ENCODE measurements at regions not wholly inside any gene's neighbourhood (a gene's known extent, or its start where the extent isn't known, plus 50 kb on each side); places are given as distances from the start of the nearest gene placed in this dataset.

DNA sequence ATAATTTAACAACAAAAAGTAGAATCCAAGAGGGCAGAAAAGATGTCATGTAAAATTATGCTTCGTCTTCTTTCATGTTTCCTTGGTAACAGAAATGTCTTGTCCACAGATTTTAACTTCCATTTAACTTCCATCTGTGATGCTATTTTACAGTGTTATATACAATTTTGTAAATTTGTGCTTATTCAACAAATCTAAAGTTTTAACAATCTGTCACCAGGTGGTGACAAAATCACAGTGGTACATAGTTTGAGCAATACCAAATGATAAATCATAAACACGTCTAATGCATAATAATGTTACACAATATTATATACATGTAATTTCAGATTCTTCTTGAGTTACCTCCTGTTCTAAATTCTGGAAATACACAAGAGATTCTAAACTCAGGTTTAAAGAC is 784.4 kb upstream of the CELF2 start:
- H3K4me3 ChIP-seq (ENCODE audit: low read length), result no peak overlapping the region
- no peaks in the 10 kb centered on the region for H3K36me3 ChIP-seq (ENCODE audit: insufficient read depth, low read length)
- no peak overlapping the region for H2AFZ ChIP-seq (ENCODE audit: low read depth, low read length)
- H3K27me3 ChIP-seq (ENCODE audit: insufficient read depth, low read length), result no peaks in the 10 kb centered on the region
- H3K9me3 ChIP-seq (ENCODE audit: low read length), result no peaks in the 10 kb centered on the region
- H3K4me1 ChIP-seq (ENCODE audit: insufficient read depth, low read length), result peaks cover 9% of the 10 kb centered on the region

DNA sequence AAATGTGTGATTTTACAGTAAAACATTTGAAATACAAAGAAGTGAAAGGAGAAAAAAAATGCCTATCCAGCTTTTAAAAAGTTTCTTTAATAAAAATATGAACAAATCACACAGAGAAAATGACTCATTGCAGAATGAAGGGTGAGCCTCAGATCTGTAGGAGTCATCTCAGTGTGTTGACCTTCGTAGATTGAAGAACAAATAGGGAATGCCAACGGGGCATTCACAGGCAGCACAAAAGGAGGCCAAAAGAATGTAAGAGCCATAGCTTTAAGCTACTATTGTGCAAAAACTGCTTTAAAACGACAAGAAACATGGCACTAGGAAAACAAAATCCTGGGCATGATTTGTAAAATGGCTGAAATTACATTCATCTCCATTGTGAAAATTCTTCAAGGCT is 782.7 kb upstream of the CELF2 start:
- Histone ChIP-seq H3K27me3 (ENCODE audit: insufficient read depth, low read length) (no peaks in the 10 kb centered on the region), H3K4me3 (ENCODE audit: low read length) (no peak overlapping the region), H3K4me1 (ENCODE audit: insufficient read depth, low read length) (peaks cover 9% of the 10 kb centered on the region), H3K9me3 (ENCODE audit: low read length) (no peaks in the 10 kb centered on the region), H2AFZ (ENCODE audit: low read depth, low read length) (no peak overlapping the region), H3K36me3 (ENCODE audit: insufficient read depth, low read length) (no peaks in the 10 kb centered on the region)

DNA sequence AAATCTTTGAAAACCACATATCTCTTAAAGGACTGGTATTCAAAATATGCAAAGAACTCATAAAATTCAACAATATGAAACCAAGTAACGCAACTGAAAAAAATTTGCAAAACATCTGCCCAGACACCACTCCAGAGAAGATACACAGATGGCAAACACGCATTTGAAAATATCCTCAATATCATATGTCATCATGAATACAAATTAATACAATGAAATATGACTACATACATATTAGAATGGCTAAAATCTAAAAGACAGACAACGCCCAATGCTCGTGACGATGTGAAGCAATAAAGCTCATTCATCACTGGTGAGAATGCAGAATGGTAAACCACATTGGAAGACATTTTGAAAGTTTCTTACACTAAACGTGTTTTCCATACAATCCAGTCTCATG is 770.1 kb upstream of the CELF2 start:
- H3K27me3 ChIP-seq (ENCODE audit: insufficient read depth, low read length), result no peaks in the 10 kb centered on the region
- H3K9me3 ChIP-seq (ENCODE audit: low read length), result no peaks in the 10 kb centered on the region
- H3K4me3 ChIP-seq (ENCODE audit: low read length), result no peak overlapping the region
- H3K4me1 ChIP-seq (ENCODE audit: insufficient read depth, low read length), result no peaks in the 10 kb centered on the region
- no peaks in the 10 kb centered on the region for H3K36me3 ChIP-seq (ENCODE audit: insufficient read depth, low read length)
- no peak overlapping the region for H2AFZ ChIP-seq (ENCODE audit: low read depth, low read length)

DNA sequence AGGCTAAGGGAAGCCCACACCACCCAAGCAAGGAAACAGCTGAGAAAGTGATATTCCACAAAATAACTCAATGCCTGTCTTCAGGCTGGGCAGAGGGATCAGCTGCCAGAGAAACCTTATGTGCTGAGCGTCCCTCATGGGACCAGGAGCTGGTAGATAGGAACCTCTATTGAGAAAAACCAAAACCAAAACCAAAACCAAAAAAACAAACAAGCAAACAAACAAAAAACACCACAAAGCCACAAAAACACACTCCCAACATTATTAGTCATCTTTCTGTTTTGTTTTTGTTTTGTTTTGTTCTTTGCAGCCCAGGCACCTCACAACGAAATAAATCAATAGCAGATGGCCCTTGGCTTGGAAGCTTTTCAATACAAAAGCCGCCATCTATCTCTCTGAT is 760.8 kb upstream of the CELF2 start:
- H3K36me3 ChIP-seq (ENCODE audit: insufficient read depth, low read length), result no peaks in the 10 kb centered on the region

DNA sequence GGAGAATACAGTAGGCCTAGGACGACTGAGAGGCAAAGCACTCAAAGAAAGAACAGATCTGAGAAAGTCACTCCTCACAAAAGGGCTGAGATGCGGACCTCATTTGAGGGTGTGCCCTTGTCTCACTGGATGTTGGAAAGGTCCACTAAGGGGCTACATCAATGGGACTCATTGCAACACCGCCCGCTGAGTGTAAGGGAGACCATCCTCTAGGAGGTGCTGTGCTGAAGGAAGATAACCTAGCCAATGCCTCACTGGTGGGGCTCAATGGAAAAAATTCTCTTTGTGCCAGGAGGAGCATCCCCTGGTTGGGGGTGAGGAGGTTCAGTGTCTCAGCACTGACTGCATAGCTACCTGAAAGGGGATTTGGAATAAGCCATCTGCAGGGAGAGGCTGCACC is 758.7 kb upstream of the CELF2 start:
- H3K27me3 ChIP-seq (ENCODE audit: insufficient read depth, low read length), result no peaks in the 10 kb centered on the region
- H3K4me3 ChIP-seq (ENCODE audit: low read length), result no peak overlapping the region
- no peak overlapping the region for H2AFZ ChIP-seq (ENCODE audit: low read depth, low read length)
- H3K9me3 ChIP-seq (ENCODE audit: low read length), result no peaks in the 10 kb centered on the region
- H3K36me3 ChIP-seq (ENCODE audit: insufficient read depth, low read length), result no peaks in the 10 kb centered on the region
- peaks cover 4% of the 10 kb centered on the region for H3K4me1 ChIP-seq (ENCODE audit: insufficient read depth, low read length)

More for the DNA sequence above, 760.8 kb upstream of the CELF2 start:
- Histone ChIP-seq H3K27me3 (ENCODE audit: insufficient read depth, low read length) (no peaks in the 10 kb centered on the region), H3K4me1 (ENCODE audit: insufficient read depth, low read length) (peaks cover 4% of the 10 kb centered on the region), H2AFZ (ENCODE audit: low read depth, low read length) (no peak overlapping the region), H3K4me3 (ENCODE audit: low read length) (no peak overlapping the region), H3K9me3 (ENCODE audit: low read length) (no peaks in the 10 kb centered on the region)

DNA sequence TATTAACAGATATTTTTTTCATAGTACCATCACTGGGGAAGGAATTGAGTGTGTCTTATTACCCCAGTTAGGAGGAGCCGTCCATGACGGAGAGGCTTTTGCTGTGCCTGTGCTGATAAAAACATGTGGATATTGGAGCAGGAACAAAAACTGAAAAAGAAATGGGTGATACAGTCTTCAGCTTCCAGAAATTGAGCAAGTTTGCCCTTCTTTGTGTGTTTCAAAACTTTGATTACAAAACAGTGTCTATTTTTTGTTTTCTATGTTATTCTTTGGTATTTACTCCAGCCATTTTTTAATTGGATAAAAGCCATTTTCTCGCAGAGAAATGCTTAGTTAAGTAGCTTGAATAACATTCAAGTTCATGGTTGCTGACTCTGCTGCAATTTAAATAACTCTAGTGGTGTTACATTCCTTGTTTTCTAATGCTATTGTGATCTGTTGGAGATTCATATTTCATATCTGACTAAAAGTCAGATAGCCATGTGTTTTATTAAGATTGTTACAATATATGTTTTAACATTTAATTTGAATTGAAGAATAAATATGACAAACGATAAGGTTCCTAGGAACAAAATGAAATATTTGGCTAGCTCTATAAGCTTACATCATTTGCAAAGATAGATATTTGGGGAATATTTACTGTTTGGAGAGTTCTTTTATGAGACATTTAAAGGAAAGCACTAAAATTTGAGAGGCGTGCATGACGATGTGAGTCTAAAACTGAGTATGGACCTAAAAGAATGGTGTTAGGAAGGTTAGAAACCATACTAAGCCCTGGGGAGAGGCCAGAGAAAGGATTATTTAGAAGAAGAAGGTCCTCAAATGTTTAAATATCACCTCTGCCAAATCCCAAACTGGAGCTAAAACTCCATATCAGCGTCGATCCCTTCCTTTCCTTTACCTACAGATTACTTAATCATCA is 747.3 kb upstream of the CELF2 start:
- H3K4me3 ChIP-seq (ENCODE audit: low read length), result no peak overlapping the region
- no peaks in the 10 kb centered on the region for H3K27me3 ChIP-seq (ENCODE audit: insufficient read depth, low read length)
- no peaks in the 10 kb centered on the region for H3K9me3 ChIP-seq (ENCODE audit: low read length)
- no peaks in the 10 kb centered on the region for H3K4me1 ChIP-seq (ENCODE audit: insufficient read depth, low read length)
- no peaks in the 10 kb centered on the region for H3K36me3 ChIP-seq (ENCODE audit: insufficient read depth, low read length)
- no peak overlapping the region for H2AFZ ChIP-seq (ENCODE audit: low read depth, low read length)

DNA sequence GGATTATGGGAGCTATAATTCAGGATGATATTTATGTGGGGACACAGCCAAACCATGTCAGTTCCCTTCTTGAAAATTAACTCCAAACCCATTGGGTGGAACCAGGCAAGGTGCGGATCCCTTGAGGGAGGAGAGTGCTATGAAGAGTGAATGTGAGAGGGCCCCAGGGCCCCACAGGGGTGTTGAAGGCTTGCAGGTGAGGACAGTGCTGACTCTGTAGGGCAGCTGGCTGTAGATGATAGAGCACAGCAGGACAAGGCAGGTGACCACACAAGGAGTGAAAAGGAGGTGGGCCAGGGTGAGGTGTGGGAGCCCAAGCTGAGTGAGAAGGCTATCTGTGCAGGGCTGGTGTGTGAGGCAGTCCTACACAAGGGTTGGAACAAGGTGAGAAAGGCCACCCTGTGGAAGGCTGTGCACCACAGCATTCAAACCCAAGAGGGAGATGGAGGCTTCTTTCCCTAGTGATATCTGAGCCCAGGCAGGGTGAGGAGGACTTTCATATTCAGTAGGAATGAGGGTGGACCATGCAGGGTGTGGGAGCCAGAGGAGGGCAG is 746.0 kb upstream of the CELF2 start:
- H3K36me3 ChIP-seq (ENCODE audit: insufficient read depth, low read length), result no peaks in the 10 kb centered on the region
- no peaks in the 10 kb centered on the region for H3K27me3 ChIP-seq (ENCODE audit: insufficient read depth, low read length)
- no peak overlapping the region for H2AFZ ChIP-seq (ENCODE audit: low read depth, low read length)
- H3K9me3 ChIP-seq (ENCODE audit: low read length), result no peaks in the 10 kb centered on the region
- H3K4me1 ChIP-seq (ENCODE audit: insufficient read depth, low read length), result no peaks in the 10 kb centered on the region
- no peak overlapping the region for H3K4me3 ChIP-seq (ENCODE audit: low read length)

DNA sequence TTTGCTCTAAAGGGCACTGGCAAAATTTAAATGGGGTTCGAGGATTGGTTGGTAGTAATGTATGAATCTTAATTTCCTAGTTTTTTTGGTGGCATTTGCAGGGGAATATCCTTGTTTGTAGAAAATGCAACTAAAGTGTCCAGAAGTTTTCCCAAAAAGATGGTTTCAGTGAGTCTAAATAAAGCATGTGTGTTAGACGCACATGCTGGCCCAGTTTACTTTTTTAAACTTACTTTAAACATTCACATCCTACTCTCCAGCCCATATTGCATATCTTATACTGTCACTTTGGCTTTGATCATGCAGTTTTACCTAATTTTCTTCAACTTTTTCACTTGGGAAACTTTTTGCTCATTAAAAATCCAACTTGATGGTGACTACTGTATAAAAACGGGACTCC is 744.0 kb upstream of the CELF2 start:
- no peaks in the 10 kb centered on the region for H3K4me1 ChIP-seq (ENCODE audit: insufficient read depth, low read length)
- H3K36me3 ChIP-seq (ENCODE audit: insufficient read depth, low read length), result no peaks in the 10 kb centered on the region
- no peak overlapping the region for H2AFZ ChIP-seq (ENCODE audit: low read depth, low read length)
- H3K27me3 ChIP-seq (ENCODE audit: insufficient read depth, low read length), result no peaks in the 10 kb centered on the region
- no peak overlapping the region for H3K4me3 ChIP-seq (ENCODE audit: low read length)
- no peaks in the 10 kb centered on the region for H3K9me3 ChIP-seq (ENCODE audit: low read length)

DNA sequence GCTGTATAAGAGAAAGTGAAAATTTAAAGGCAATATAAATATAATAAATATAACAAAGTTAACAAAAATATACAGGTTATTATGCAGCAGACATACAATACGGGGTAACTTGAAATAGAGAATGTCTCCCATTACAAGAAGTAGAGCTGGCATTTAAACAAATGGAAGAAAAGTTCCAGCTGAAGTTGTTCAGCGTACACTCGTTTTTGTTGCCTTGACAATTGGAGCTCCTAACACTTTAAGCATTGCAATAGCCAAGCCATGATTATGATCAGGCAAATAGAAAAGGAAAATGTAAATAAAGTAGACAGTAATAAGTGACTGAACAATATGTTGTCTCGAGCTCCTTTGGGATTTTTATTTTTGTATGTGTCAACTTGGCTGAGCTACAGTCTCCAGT is 737.8 kb upstream of the CELF2 start:
- Histone ChIP-seq H2AFZ (ENCODE audit: low read depth, low read length) (no peak overlapping the region), H3K9me3 (ENCODE audit: low read length) (no peaks in the 10 kb centered on the region), H3K36me3 (ENCODE audit: insufficient read depth, low read length) (no peaks in the 10 kb centered on the region), H3K27me3 (ENCODE audit: insufficient read depth, low read length) (no peaks in the 10 kb centered on the region), H3K4me3 (ENCODE audit: low read length) (no peak overlapping the region), H3K4me1 (ENCODE audit: insufficient read depth, low read length) (no peaks in the 10 kb centered on the region)

DNA sequence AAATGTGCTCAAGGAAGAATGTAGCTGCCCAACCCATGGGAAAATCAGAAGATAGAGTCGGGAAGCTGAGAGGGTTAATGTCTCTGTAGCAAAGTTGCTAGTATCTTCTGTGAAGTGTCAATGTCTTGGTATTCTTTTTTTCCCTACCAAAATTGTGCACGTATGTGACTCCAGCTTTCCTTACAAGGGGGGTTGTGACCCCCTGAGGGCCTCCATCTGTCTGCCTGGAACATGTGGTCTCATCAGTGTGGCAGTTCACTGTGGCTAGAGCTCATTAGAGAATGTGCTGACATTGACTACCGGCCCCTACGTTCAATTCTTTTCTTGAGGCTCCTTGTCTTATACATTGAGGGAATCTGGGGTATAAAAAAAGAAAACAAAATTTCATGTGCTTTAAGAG is 725.2 kb upstream of the CELF2 start:
- Histone ChIP-seq H3K27me3 (ENCODE audit: insufficient read depth, low read length) (no peaks in the 10 kb centered on the region), H3K4me1 (ENCODE audit: insufficient read depth, low read length) (peaks cover 5% of the 10 kb centered on the region), H3K36me3 (ENCODE audit: insufficient read depth, low read length) (no peaks in the 10 kb centered on the region), H2AFZ (ENCODE audit: low read depth, low read length) (no peak overlapping the region), H3K9me3 (ENCODE audit: low read length) (no peaks in the 10 kb centered on the region), H3K4me3 (ENCODE audit: low read length) (no peak overlapping the region)

DNA sequence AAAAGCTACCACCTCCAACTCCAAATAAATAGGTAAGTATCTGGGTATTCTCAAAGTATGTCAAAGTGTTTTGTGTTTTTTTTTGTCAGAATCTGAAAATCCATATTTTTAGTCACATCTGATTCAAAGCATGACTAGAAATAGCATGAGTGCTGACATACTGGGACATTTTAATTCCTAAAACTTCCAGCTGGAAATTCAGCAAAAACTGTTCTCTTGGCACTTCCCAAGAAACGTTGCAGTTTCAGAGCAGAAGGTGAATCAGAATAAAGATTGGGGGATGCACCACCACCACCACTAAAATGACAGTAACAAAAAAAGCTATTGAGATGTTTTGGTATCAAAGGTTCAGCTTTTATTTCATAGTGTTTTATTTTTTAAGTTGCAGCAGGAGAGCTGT is 724.6 kb upstream of the CELF2 start:
- Histone ChIP-seq H3K4me3 (ENCODE audit: low read length) (no peak overlapping the region), H3K4me1 (ENCODE audit: insufficient read depth, low read length) (peaks cover 5% of the 10 kb centered on the region), H3K36me3 (ENCODE audit: insufficient read depth, low read length) (no peaks in the 10 kb centered on the region), H3K27me3 (ENCODE audit: insufficient read depth, low read length) (no peaks in the 10 kb centered on the region), H3K9me3 (ENCODE audit: low read length) (no peaks in the 10 kb centered on the region), H2AFZ (ENCODE audit: low read depth, low read length) (peak overlapping the region; percentile 15)

DNA sequence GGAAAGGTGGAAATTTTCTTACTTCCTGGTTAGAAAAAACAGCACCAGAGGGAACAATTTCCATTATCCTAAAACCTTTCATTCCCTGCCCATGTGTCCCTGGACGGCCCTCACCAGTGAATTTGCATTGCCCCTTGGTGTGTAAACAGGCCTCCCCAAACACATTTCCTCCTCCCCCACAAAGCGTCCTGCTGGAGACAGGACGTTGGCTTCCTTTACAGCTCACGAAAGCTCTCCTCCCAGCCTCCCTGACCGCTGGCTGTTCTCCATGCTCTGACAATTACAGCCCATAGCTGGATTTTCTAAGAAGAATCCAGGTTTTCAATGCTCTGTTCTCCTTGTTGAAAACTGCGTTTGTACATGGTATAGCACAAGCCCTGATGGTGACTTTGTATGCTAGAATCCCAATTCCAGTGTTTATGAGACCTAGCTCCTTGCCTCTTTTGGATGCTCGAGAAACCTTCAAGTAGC is 724.2 kb upstream of the CELF2 start:
- H3K9me3 ChIP-seq (ENCODE audit: low read length), result no peaks in the 10 kb centered on the region
- H3K4me1 ChIP-seq (ENCODE audit: insufficient read depth, low read length), result peaks cover 5% of the 10 kb centered on the region
- H2AFZ ChIP-seq (ENCODE audit: low read depth, low read length), result peak overlapping the region; percentile 15
- H3K4me3 ChIP-seq (ENCODE audit: low read length), result no peak overlapping the region
- no peaks in the 10 kb centered on the region for H3K36me3 ChIP-seq (ENCODE audit: insufficient read depth, low read length)
- no peaks in the 10 kb centered on the region for H3K27me3 ChIP-seq (ENCODE audit: insufficient read depth, low read length)

DNA sequence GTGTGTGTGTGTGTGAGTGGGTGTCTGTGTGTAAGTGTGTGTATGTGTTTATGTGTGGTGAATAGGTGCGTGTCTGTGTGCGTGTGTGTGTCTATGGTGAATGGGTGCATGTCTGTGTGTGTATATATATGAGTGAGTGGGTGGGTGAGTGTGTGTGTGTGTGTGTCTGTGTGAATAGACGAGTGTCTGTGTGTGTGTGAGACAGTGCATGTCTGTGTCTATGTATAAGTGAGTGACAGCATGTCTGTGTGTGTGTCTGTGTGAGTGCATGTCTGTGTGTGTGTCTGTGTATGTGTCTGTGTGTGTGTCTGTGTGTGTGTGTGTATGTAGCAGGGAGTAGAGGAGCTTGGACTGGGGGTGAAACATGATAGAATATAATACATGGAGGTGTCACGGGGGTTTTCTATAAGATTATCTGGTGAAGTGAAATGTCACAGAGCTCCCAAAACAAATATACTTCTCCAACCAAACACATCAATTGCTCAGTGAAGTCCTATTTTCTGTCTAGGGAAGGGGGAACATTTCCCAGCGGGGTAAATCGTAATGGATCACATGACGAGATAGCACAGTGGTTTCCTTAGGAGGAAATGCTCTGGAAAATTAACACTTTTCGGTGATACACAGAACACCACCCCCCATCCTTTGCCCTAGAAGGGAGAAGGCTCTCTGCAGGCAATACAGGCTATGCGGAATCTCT is 723.3 kb upstream of the CELF2 start:
- H3K9me3 ChIP-seq (ENCODE audit: low read length), result no peaks in the 10 kb centered on the region
- H3K4me3 ChIP-seq (ENCODE audit: low read length), result no peak overlapping the region
- H3K36me3 ChIP-seq (ENCODE audit: insufficient read depth, low read length), result no peaks in the 10 kb centered on the region
- H3K27me3 ChIP-seq (ENCODE audit: insufficient read depth, low read length), result no peaks in the 10 kb centered on the region
- H2AFZ ChIP-seq (ENCODE audit: low read depth, low read length), result no peak overlapping the region
- H3K4me1 ChIP-seq (ENCODE audit: insufficient read depth, low read length), result peaks cover 5% of the 10 kb centered on the region

Measured in neuron (in vitro differentiated cells).